Ovary (tissue), 3 donors: ENCODE measurements at regions not wholly inside any gene's neighbourhood (a gene's known extent, or its start where the extent isn't known, plus 50 kb on each side); places are given as distances from the start of the nearest gene placed in this dataset.

Source experiments
- CTCF ChIP-seq, 3 donors: fragments of 450-650 bp in 2 of 3; fragments of 200-600 bp in 1 of 3; IDR thresholded peaks; one replicate each; pipeline versions ENCODE4 v1.5.1 to v1.8.0; 2016 to 2022; ENCODE audit warnings: antibody characterized with exemption in 3 of 3, mild to moderate bottlenecking in 1 of 3
- EP300 ChIP-seq: sonication (generic); formaldehyde crosslinking; IDR thresholded peaks from one replicate; pipeline ENCODE4 v1.6.1; 2017; ENCODE audit warnings: antibody characterized with exemption
- donor health status: DM: no; HTN: no; CAD: no.

GRCh38 chr3:153247331-153248330 lies 85.6 kb downstream of the RAP2B start:
- TF ChIP-seq CTCF (IDR thresholded peaks at IDR 0.05) (no peak), EP300 (no peak)
